Motor neuron (in vitro differentiated cells): ENCODE measurements at regions not wholly inside any gene's neighbourhood (a gene's known extent, or its start where the extent isn't known, plus 50 kb on each side); places are given as distances from the start of the nearest gene placed in this dataset.
A peak's percentile ranks its signal among the peaks of the same experiment; 100 is the strongest.

Source experiments
- ATAC-seq, 8 experiments: fragments of 200-7000 bp; cut with Tn5 transposase; replicated peaks in 6 of 8; 2 replicates each; pipeline ENCODE4 v1.8.0; 2021; ENCODE audit warnings: mild to moderate bottlenecking in 8 of 8, moderate library complexity in 8 of 8
- H3K27ac ChIP-seq, 2 donors: fragments of 250-450 bp; sonication (Bioruptor Pico); 2 replicates each; pipeline ENCODE4 v1.9.0; 2021; ENCODE audit warnings: antibody characterized with exemption in 2 of 2, mild to moderate bottlenecking in 2 of 2, moderate library complexity in 1 of 2
- H3K4me1 ChIP-seq, 2 donors: fragments of 250-450 bp; sonication (Bioruptor Pico); replicated peaks in 1 of 2; 2 replicates each; pipeline ENCODE4 v1.6.1; 2021; ENCODE audit warnings: antibody characterized with exemption in 2 of 2, mild to moderate bottlenecking in 2 of 2, moderate library complexity in 1 of 2
- H3K4me3 ChIP-seq, 5 donors: fragments of 250-450 bp; sonication (Bioruptor Pico); 2 replicates each; pipeline ENCODE4 v1.9.0; 2021; ENCODE audit warnings: antibody characterized with exemption in 5 of 5, mild to moderate bottlenecking in 5 of 5, moderate library complexity in 4 of 5
- WGBS, 10 experiments: fragments of 450-650 bp; shearing (Covaris generic); methylation state at CpG; one replicate each; pipeline ENCODE4 v1.0.0; 2022; 5-methylcytosine and 5-hydroxymethylcytosine counted together
- in situ Hi-C, 9 experiments: fragments of 400-800 bp; cut with MboI; loops; one replicate each; pipeline ENCODE4 v1.15.0; 2021; ENCODE audit warnings: low sequenced_read_pairs in 9 of 9, low pct_unique_long_range_greater_than_20kb in 2 of 9; ENCODE audit not compliant: unreplicated experiment in 9 of 9

DNA sequence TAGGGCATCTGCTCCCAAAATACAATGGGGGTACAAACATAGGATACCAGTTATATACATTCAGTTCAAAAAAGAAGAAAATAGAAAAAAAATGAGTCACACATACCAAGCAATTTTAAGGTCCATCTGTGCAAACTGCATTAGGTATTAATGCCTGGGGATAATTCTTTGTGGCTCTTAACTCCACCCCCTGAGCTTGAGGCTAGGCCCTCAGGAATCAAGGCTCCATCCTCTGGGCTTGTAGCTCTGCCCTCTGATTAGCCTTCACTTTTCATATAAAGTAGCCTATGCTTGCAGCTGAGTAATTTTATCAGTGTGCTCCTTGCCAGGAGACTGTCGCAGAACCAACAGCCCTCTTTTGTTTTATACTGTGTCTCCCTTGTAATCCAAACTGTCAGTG, 69.9 kb upstream of the BACE2 start:
- Histone ChIP-seq H3K4me1 (peaks cover 6% of the 10 kb centered on the region in 2 donors), H3K27ac (no peak overlapping the region), H3K4me3 (no peak overlapping the region)
- in situ Hi-C loops, result loop anchor here in 1 of 9 experiments (25.0 kb wide), 1 partner anchor 961 kb away; no protein-coding TSS in a partner anchor
- 0 to 100% (median 88%) methylated on average over 1 of the region's 1 CpG; no CpG with 5 or more reads in 2 of the 10 experiments for WGBS, 10 experiments
- ATAC-seq, result peak in 1 of 8 experiments; percentile 19

DNA sequence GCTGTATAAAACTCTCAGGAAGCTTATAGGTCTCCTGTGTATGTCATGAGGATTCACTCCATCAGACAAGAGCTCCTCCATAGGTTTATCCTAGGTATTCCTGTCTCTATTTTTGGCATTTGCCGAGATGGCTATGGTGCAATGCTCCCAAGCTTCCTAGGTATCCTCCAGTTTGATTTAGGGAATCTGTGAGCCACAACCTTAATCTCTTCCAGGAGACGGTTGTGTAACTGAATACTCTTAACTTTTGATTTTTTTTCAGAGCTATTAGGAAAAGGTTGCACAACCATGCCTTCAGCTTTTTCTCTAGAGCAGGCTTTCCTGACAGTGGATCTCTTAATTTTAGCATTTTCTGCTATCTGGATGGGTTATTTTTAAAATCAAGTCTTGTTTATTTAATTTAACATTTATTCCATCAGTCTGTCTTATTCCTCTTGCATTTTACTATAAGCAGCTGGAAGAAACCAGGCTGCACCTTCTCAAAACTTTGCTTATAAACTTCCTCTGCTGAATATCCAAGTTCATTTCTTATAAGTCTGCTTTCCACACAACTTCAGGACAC, 69.4 kb upstream of the BACE2 start:
- in situ Hi-C loops, result loop anchor here in 1 of 9 experiments (25.0 kb wide), 1 partner anchor 961 kb away; no protein-coding TSS in a partner anchor
- WGBS, 10 experiments, result 0 to 100% (median 70%) methylated on average over 1 to 2 of the region's 2 CpGs; no CpG with 5 or more reads in 2 of the 10 experiments

DNA sequence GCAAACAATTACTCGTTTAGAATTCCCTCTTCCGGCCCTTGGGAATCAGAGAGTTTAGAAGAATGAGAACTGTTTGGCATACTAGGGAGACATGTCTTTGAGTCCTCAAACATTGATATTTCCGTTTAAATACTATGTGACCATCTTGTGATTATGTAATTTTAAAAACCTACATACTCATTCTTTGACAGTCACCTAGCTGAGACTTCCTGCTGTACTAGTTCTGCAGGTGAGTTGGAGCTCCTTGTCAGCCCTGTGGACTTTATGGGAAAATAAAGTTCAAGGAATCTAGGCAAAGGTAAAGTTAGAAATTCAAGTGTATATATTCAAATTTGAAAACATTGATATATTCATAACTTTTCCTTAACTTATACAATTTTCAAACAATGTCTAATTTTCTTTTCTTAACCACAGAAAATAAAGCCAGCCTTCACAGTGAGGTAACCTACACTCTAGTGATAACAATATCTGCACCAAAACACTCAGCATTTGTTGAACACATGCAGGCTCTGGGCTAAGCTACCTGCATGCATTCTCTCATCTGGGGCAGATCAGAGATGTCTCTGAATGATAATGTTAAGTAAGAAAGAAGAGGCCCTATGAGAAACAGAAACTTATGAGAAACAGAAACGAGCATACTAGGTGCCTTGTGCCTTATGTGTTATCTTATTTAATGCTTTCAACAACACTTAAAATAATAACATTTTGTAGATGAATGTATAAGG, 67.0 kb upstream of the BACE2 start:
- Histone ChIP-seq H3K4me3 (no peak overlapping the region), H3K4me1 (peaks cover 6% of the 10 kb centered on the region in 2 donors), H3K27ac (no peak overlapping the region)
- in situ Hi-C loops, result no loop called here
- WGBS, 10 experiments, result 0 to 95% (median 71%) methylated on average over 1 to 4 of the region's 4 CpGs
- ATAC-seq, result no peak

More for the DNA sequence above, 69.4 kb upstream of the BACE2 start:
- ATAC-seq, result no peak
- no peak overlapping the region for H3K27ac ChIP-seq
- no peak overlapping the region for H3K4me3 ChIP-seq
- H3K4me1 ChIP-seq, result peaks cover 6% of the 10 kb centered on the region in 2 donors

DNA sequence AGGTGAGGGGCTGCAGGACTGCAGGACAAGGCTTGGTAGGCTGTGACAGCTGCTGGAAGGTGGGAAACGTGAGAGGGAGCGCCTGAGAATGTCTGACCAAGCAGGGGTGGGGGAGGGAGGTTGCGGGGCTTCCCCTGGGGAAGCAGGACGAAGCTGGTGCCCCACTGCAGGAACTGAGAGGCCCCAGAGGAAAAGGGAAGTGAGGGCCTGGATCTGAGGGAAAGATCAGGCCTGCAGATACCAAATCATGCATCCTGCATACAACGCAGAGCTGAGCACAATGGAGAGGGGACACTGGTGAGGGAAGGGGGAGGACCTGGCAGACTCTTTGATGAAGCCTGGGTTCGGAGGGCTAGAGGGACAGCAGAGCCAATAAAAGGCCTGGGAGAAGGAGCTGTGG, 65.7 kb upstream of the BACE2 start:
- Histone ChIP-seq H3K27ac (peak overlapping the region in 1 of 2 donors; percentile 49), H3K4me1 (peaks cover 6% of the 10 kb centered on the region in 2 donors), H3K4me3 (no peak overlapping the region)
- in situ Hi-C loops, result no loop called here
- WGBS, 10 experiments, result 20 to 80% (median 54%) methylated on average over 1 to 2 of the region's 6 CpGs; no CpG with 5 or more reads in 7 of the 10 experiments
- peak in 4 of 8 experiments; percentile 21 to 60 (median 56) for ATAC-seq

DNA sequence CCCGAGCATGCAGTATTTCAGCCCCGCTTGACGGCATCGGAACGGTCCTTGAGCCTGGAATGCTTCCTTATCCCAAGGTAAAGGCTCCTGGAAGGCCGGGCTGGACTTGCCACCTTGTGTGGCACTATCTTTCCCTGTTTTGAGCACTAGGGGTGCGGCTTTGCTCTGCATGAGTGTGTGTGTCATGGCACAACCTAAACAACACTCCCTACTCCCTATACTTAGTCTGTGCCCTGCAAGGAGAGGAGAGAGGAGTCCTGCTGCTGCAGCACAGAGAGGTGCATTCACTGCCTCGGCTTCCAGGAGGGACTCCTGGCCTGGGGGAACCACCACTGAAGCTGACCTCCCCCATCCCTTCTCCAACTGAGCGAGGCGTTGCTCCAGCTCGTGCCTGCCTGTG, 60.4 kb upstream of the BACE2 start:
- in situ Hi-C loops, result no loop called here
- WGBS, 10 experiments, result 67 to 91% (median 84%) methylated on average over 2 to 8 of the region's 11 CpGs; no CpG with 5 or more reads in 5 of the 10 experiments
- no peak overlapping the region for H3K4me3 ChIP-seq
- H3K4me1 ChIP-seq, result peaks cover 8 to 10% of the 10 kb centered on the region in 2 donors
- H3K27ac ChIP-seq, result no peak overlapping the region
- ATAC-seq, result no peak

DNA sequence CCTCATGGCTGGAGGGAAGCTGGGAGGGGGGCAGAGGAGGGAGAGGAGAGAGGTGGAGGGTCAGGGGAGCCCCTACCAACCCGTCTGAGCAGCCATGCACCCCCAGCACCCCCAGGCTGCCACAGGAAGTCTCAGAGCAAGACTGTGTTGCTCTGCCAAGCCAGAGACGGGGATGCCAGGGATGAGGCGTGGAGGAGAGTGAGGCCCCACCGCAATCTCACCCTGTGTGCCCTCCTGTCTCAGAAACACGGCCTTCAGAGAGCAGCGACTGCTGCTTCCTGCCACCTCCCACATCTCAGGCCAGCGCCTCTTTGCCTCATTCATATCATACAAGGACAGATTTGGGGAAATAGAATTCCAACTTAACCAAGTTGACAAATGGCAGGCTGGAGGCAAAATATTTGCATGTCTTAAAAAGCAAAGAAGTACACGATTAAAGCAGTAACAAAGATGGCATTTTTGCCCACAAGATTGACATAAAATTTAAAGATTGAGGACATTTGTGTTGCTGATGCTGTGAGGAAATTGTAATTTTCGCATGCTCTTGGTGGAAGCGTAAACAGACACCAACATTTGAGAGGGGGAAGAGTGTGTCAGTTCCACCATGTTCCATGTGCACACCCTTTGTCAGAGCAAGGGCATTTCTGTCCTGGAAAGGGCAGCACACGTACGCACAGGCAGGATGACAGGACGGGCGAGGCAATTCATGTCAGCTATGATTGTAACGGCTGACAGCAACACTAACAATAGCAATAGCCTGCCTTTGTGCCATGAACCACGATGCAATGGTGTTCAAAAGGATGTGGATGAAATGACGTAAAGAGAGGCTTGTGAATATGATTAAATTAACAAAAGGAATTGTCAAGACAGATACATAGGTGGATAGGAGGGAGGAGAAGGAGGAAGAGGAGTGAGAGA, 59.0 kb upstream of the BACE2 start:
- ATAC-seq, result peak in 5 of 8 experiments; percentile 35 to 75 (median 65)
- Histone ChIP-seq H3K27ac (no peak overlapping the region), H3K4me3 (no peak overlapping the region), H3K4me1 (peaks cover 8% of the 10 kb centered on the region in 2 donors)
- in situ Hi-C loops, result no loop called here
- WGBS, 10 experiments, result 0 to 73% (median 55%) methylated on average over 1 to 14 of the region's 17 CpGs

DNA sequence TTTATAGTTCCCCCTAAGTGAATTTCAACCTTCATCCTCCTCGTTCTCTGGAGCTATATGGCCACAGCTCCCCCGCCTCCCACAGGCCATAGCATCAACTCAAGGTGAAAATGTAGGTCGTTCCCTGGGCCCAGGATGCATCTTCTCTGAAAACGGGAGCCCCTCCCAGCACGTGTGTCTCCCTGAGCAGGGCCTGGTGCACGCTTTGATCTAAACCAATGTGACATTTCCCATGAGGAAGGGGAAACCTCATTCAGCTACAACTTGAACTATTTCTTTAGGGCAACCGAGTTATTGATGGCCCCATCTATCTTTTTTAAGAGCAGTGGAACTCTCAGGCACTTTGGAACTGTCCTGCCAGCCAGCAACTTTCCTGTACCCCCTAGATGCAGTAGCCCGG, 57.8 kb upstream of the BACE2 start:
- in situ Hi-C loops, result no loop called here

DNA sequence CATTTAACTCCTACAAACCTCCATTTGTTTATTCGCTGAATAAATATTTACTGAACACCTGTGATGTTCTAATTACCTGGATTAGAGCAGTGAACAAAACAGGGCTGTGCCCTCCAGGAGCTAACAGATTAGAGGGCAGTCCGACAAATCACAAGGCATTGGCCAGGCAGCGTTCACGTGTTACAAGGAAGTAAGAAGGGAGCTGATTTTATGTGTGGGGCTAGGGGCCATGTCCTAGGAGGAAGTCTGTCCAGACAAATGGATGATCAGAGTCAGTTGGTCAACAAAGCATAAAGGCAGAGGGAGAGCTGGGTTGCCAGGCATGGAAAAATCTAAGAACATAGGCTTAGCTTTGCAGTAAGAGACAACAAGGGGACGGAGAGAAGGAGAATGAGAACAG, 57.3 kb upstream of the BACE2 start:
- peaks cover 8% of the 10 kb centered on the region in 2 donors for H3K4me1 ChIP-seq
- ATAC-seq, result no peak
- no peak overlapping the region for H3K27ac ChIP-seq
- in situ Hi-C loops, result no loop called here
- no peak overlapping the region for H3K4me3 ChIP-seq
- WGBS, 10 experiments, result 52 to 100% (median 88%) methylated on average over 1 to 4 of the region's 5 CpGs; no CpG with 5 or more reads in 2 of the 10 experiments

More for the DNA sequence above, 57.8 kb upstream of the BACE2 start:
- 0 to 92% (median 61%) methylated on average over 2 to 6 of the region's 8 CpGs; no CpG with 5 or more reads in 2 of the 10 experiments for WGBS, 10 experiments
- Histone ChIP-seq H3K4me3 (no peak overlapping the region), H3K4me1 (peaks cover 8% of the 10 kb centered on the region in 2 donors), H3K27ac (no peak overlapping the region)
- ATAC-seq, result no peak

DNA sequence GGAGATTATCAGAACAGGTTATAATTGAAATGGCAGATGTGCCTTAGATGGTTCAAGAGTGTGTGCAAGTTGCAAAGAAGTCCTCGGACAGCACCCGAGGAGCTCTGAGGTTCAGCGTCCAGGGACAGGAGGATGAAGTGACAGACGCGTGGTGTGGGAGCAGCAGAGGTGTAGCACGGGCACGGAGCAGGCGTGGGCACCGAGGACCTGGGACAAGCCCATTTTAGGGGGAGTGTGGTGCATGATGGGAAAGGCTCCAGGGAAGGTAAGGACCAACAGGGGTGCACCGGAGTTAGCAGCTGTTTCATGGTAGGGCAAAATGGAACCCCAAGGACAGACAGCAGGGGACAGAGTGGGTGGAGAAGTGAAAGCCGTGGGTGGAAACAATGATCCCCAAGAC, 56.3 kb upstream of the BACE2 start:
- Histone ChIP-seq H3K4me1 (peaks cover 8% of the 10 kb centered on the region in 2 donors), H3K27ac (no peak overlapping the region), H3K4me3 (no peak overlapping the region)
- no peak for ATAC-seq
- whole genome bisulfite sequencing, 10 experiments, result 0 to 100% (median 51%) methylated on average over 1 to 6 of the region's 11 CpGs; no CpG with 5 or more reads in 4 of the 10 experiments
- in situ Hi-C loops, result no loop called here

DNA sequence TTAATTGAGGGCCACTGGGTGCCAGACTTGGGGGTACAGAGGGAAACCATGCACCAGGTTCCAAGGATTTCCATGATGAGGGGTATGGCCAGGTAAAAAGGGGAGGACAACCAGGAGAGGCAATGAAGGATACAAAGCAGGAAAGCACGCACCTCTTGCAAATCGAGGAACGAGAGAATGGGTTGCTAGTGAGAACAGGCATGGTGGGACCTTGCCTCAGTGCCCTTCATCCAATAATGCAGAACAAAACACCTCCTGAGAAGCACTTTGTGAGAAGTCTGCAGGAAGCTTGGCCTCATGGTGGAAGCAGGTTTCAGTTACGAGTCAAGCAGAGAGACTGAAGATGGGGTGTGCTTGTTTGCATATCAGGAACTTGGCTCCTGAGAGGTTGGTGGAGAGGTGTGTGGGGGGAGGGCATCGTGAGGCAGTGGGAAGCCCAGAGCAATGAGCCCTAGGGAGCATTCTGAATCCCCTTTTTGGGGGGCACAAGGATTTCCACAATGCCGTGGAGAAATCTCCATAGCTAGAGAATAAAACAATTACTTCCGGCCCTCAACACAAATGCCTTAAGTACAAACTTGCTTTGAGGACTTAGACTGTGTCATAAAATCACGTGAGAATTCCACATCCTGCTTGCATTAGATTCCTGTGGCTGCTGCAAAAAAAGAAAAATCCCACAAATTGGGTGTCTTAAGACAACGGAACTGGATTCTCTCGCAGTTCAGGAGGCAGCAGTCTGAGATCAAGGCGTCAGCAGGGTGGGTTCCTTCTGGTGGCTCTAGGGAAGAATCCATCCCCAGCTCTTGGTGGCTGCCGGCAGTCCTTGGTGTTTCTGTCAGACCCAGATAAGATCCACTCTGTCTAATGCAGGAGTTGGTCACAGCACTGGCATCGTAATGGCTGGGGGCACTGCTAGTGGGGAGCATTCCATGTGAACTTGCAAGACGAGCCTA, 54.9 kb upstream of the BACE2 start:
- in situ Hi-C loops, result no loop called here
- WGBS, 10 experiments, result 8 to 90% (median 65%) methylated on average over 2 to 12 of the region's 14 CpGs
- no peak overlapping the region for H3K4me3 ChIP-seq
- H3K27ac ChIP-seq, result no peak overlapping the region
- peak in 7 of 8 experiments; percentile 70 to 98 (median 85) for ATAC-seq
- H3K4me1 ChIP-seq, result peaks cover 8% of the 10 kb centered on the region in 2 donors

DNA sequence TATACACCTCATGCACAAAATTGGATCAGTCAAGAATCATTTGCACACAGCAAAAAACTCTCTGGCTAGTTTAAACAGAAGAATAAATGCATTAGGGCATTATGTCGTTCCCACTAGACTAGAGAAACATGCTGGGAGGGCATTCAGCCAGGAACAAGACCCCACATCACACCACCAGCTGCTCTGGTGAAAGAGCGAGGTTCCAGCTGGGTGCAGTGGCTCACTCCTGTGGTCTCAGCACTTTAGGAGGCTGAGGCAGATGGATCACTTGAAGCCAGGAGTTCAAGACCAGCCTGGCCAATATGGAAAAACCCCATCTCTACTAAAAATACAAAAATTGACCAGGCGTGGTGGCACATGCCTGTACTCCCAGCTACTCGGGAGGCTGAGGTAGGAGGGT, 52.1 kb upstream of the BACE2 start:
- Histone ChIP-seq H3K4me1 (no peaks in the 10 kb centered on the region), H3K4me3 (no peak overlapping the region), H3K27ac (no peak overlapping the region)
- no peak for ATAC-seq
- WGBS, 10 experiments, result 60 to 100% (median 75%) methylated on average over 1 to 4 of the region's 4 CpGs; no CpG with 5 or more reads in 5 of the 10 experiments
- in situ Hi-C loops, result no loop called here
